PC-9 (cell line): ENCODE measurements at regions not wholly inside any gene's neighbourhood (a gene's known extent, or its start where the extent isn't known, plus 50 kb on each side); places are given as distances from the start of the nearest gene placed in this dataset.
"Not testable (repeated sequence)": the region's sequence is repeated elsewhere in the genome, so short reads cannot be mapped to it uniquely, and the experiment has no call there.

ENCODE experiments used
- BruUV-seq: library from RNA; stranded (reverse); fragments of 400-500 nt; replicated peaks from 2 replicates; lab custom pipeline; 2021; lab: Mats Ljungman, UMichigan
- CTCF ChIA-PET: fragments of 300-600 bp; sonication (Branson Sonifier 250); formaldehyde crosslinking; loops from one replicate; lab custom pipeline; 2022; ENCODE audit warnings: antibody characterized with exemption; lab: Charles Lee
- POLR2A ChIA-PET: fragments of 300-600 bp; sonication (Branson Sonifier 250); formaldehyde crosslinking; loops from one replicate; lab custom pipeline; 2022; ENCODE audit warnings: antibody characterized with exemption; ENCODE audit not compliant: unreplicated experiment; lab: Charles Lee
- DNase-seq, 2 experiments: peaks; one replicate each; pipeline versions ENCODE4 v3.0.0 to v3.0.0-alpha.2; 2015 to 2022; ENCODE audit warnings: mixed read lengths in 1 of 2
- H2AFZ ChIP-seq: fragments of 200-600 bp; sonication (generic); 2 replicates; pipeline ENCODE4 v1.8.1; 2017; ENCODE audit warnings: antibody characterized with exemption
- H3F3A ChIP-seq: fragments of 200-600 bp; sonication (generic); 2 replicates; pipeline ENCODE4 v1.8.1; 2017; ENCODE audit warnings: antibody characterized with exemption, mild to moderate bottlenecking, low read depth; ENCODE audit not compliant: insufficient read depth
- H3K27ac ChIP-seq: fragments of 200-600 bp; sonication (generic); 2 replicates; pipeline ENCODE4 v1.6.1; 2016; ENCODE audit warnings: mixed run types
- H3K27me3 ChIP-seq: fragments of 200-600 bp; sonication (generic); 2 replicates; pipeline ENCODE4 v1.6.1; 2016; ENCODE audit warnings: low read depth, mixed run types; ENCODE audit not compliant: insufficient read depth
- H3K36me3 ChIP-seq: fragments of 200-600 bp; sonication (generic); 2 replicates; pipeline ENCODE4 v1.6.1; 2016; ENCODE audit warnings: low read depth, mixed run types
- H3K4me1 ChIP-seq: fragments of 200-600 bp; sonication (generic); replicated peaks from 2 replicates; pipeline ENCODE4 v1.6.1; 2016; ENCODE audit warnings: mixed run types; ENCODE audit not compliant: insufficient read depth
- H3K4me2 ChIP-seq: fragments of 200-600 bp; sonication (generic); 2 replicates; pipeline ENCODE4 v1.6.1; 2017; ENCODE audit warnings: mixed run types
- H3K4me3 ChIP-seq: fragments of 200-600 bp; sonication (generic); 2 replicates; pipeline ENCODE4 v1.6.1; 2016; ENCODE audit warnings: mixed run types
- H3K79me2 ChIP-seq: fragments of 200-600 bp; sonication (generic); 2 replicates; pipeline ENCODE4 v1.6.1; 2017; ENCODE audit warnings: low read depth, mixed run types
- H3K9me2 ChIP-seq: fragments of 200-600 bp; sonication (generic); 2 replicates; pipeline ENCODE4 v1.8.1; 2017; ENCODE audit warnings: mild to moderate bottlenecking; ENCODE audit not compliant: insufficient read depth
- H3K9me3 ChIP-seq: fragments of 200-600 bp; sonication (generic); 2 replicates; pipeline ENCODE4 v1.8.1; 2016; ENCODE audit warnings: low read depth; ENCODE audit not compliant: insufficient read depth
- H4K20me1 ChIP-seq: fragments of 200-600 bp; sonication (generic); 2 replicates; pipeline ENCODE4 v1.8.1; 2017; ENCODE audit not compliant: insufficient read depth
- CTCF ChIP-seq: fragments of 200-600 bp; sonication (generic); conservative IDR thresholded peaks from 2 replicates; pipeline ENCODE4 v1.6.1; 2017; ENCODE audit warnings: mixed run types, antibody characterized with exemption, mild to moderate bottlenecking, moderate library complexity
- EZH2 ChIP-seq: fragments of 200-600 bp; sonication (generic); IDR thresholded peaks from 2 replicates; pipeline ENCODE4 v1.8.0; 2017; ENCODE audit warnings: antibody characterized with exemption, low read depth
- intact Hi-C: fragments of 100-400 bp; cut with micrococcal nuclease; formaldehyde crosslinking; loops from one replicate; pipeline ENCODE4 v1.10.0; 2022; ENCODE audit not compliant: unreplicated experiment

GRCh38 chr4:31246856-31247255 is 526.7 kb downstream of the PCDH7 start:
- Histone ChIP-seq H3K9me3 (no peaks in the 10 kb centered on the region), H3K4me2 (no peak overlapping the region), H4K20me1 (no peaks in the 10 kb centered on the region), H3K27me3 (no peaks in the 10 kb centered on the region), H3F3A (no peaks in the 10 kb centered on the region), H3K27ac (no peak overlapping the region), H3K4me3 (no peak overlapping the region), H3K9me2 (0 out of 2 replicates have a peak, but pooled peaks cover 7% of the 10 kb centered on the region), H3K4me1 (no peaks in the 10 kb centered on the region), H2AFZ (no peak overlapping the region), H3K79me2 (no peaks in the 10 kb centered on the region), H3K36me3 (no peaks in the 10 kb centered on the region)
- intact Hi-C loops: no loop called here
- TF ChIP-seq EZH2: no peak
- BruUV-seq: no TSS peak
- POLR2A ChIA-PET: no interaction called here
- no peak for DNase-seq
- CTCF ChIA-PET: no interaction called here

- no peak for DNase-seq
- TF ChIP-seq CTCF: no peak
- TF ChIP-seq EZH2: no peak
- Histone ChIP-seq H3K27ac (no peak overlapping the region), H3K4me1 (no peaks in the 10 kb centered on the region), H3K9me2 (no peaks in the 10 kb centered on the region), H3K27me3 (no peaks in the 10 kb centered on the region), H3K4me2 (no peak overlapping the region), H3K9me3 (no peaks in the 10 kb centered on the region), H3F3A (no peaks in the 10 kb centered on the region), H3K36me3 (no peaks in the 10 kb centered on the region), H2AFZ (no peak overlapping the region), H3K4me3 (no peak overlapping the region), H4K20me1 (no peaks in the 10 kb centered on the region), H3K79me2 (no peaks in the 10 kb centered on the region)
- POLR2A ChIA-PET: no interaction called here
- intact Hi-C loops: no loop called here
- CTCF ChIA-PET: no interaction called here
- BruUV-seq: no TSS peak
Measured at GRCh38 chr4:31259119-31259518, 539.0 kb downstream of the PCDH7 start.

GRCh38 chr4:31261632-31262031 is 541.5 kb downstream of the PCDH7 start:
- H3K4me3 ChIP-seq: no peak overlapping the region

GRCh38 chr4:31266094-31266493 is 545.9 kb downstream of the PCDH7 start:
- H2AFZ ChIP-seq: not testable (repeated sequence)

More at GRCh38 chr4:31261632-31262031, 541.5 kb downstream of the PCDH7 start:
- Histone ChIP-seq H3F3A (no peaks in the 10 kb centered on the region), H3K79me2 (no peaks in the 10 kb centered on the region), H3K27ac (no peak overlapping the region), H3K4me2 (no peak overlapping the region), H3K27me3 (no peaks in the 10 kb centered on the region), H4K20me1 (no peaks in the 10 kb centered on the region), H3K9me3 (no peaks in the 10 kb centered on the region), H3K4me1 (no peaks in the 10 kb centered on the region), H2AFZ (no peak overlapping the region), H3K36me3 (no peaks in the 10 kb centered on the region), H3K9me2 (no peaks in the 10 kb centered on the region)
- DNase-seq: no peak
- TF ChIP-seq CTCF (no peak), EZH2 (no peak)
- ChIA-PET POLR2A (no interaction called here), CTCF (no interaction called here)
- no TSS peak for BruUV-seq
- intact Hi-C loops: no loop called here

More at GRCh38 chr4:31266094-31266493, 545.9 kb downstream of the PCDH7 start:
- H3K4me1 ChIP-seq, H3K4me2 ChIP-seq, H3K9me2 ChIP-seq, H3F3A ChIP-seq, H4K20me1 ChIP-seq, H3K9me3 ChIP-seq, CTCF ChIA-PET, H3K36me3 ChIP-seq, H3K79me2 ChIP-seq, H3K27ac ChIP-seq, H3K27me3 ChIP-seq, H3K4me3 ChIP-seq, POLR2A ChIA-PET, BruUV-seq, DNase-seq, intact Hi-C loops: not testable (repeated sequence)
